ENCODE measurements at regions not wholly inside any gene's neighbourhood (a gene's known extent, or its start where the extent isn't known, plus 50 kb on each side); places are given as distances from the start of the nearest gene placed in this dataset.
A peak's percentile ranks its signal among the peaks of the same experiment; 100 is the strongest.

GRCh38 chr2:204078003-204078698, 141.6 kb downstream of the ICOS start:
- TF ChIP-seq ZNF671 (CRISPR knock-in tag; IDR thresholded peaks at IDR 0.05) (no peak), OVOL2 (CRISPR knock-in tag; IDR thresholded peaks at IDR 0.05; ENCODE audit: borderline replicate concordance) (no peak), ZNF425 (CRISPR knock-in tag; conservative IDR thresholded peaks at IDR 0.05) (no peak)
- H3K27me3 Mint-ChIP-seq (ENCODE audit: low read depth): no peaks in the 10 kb centered on the region
- ATAC-seq (no peak), DNase-seq (ENCODE audit: low spot score) (no peak)
- H3K4me1 Mint-ChIP-seq: peaks cover 14% of the 10 kb centered on the region
- H3K4me3 Mint-ChIP-seq: no peak overlapping the region
- ChIA-PET POLR2A (no interaction called here), CTCF (no interaction called here)
- H3K9me3 Mint-ChIP-seq: peaks cover 6% of the 10 kb centered on the region; the same call in 1 of the 2 replicates
- H3K27ac Mint-ChIP-seq: no peak overlapping the region
- no peaks in the 10 kb centered on the region for H3K36me3 Mint-ChIP-seq

- CTCF ChIA-PET: interaction anchor here (1.7 kb wide), 1 partner anchor 30 kb away, joined by 5 read pairs; no protein-coding TSS in a partner anchor
- Mint-ChIP-seq H3K4me3 (no peak overlapping the region), H3K9me3 (peaks cover 10% of the 10 kb centered on the region; the same call in 1 of the 2 replicates), H3K27me3 (ENCODE audit: low read depth) (no peaks in the 10 kb centered on the region), H3K36me3 (no peaks in the 10 kb centered on the region), H3K27ac (no peak overlapping the region), H3K4me1 (peaks cover 14% of the 10 kb centered on the region)
- peak; percentile 48 for ATAC-seq
- POLR2A ChIA-PET: interaction anchor here (0.7 kb wide), 1 partner anchor 108 kb away, joined by 3 read pairs; no protein-coding TSS in a partner anchor
- no peak for DNase-seq (ENCODE audit: low spot score)
- TF ChIP-seq FOXJ3 (CRISPR knock-in tag; IDR thresholded peaks at IDR 0.05; ENCODE audit: borderline replicate concordance) (no peak), ESRRA (CRISPR knock-in tag; IDR thresholded peaks at IDR 0.05; ENCODE audit: borderline replicate concordance) (no peak)
Measured at GRCh38 chr2:204081487-204082425, 145.2 kb downstream of the ICOS start.

- CTCF ChIA-PET: no interaction called here
- POLR2A ChIA-PET: no interaction called here
- Mint-ChIP-seq H3K9me3 (peaks cover 12% of the 10 kb centered on the region; the same call in 1 of the 2 replicates), H3K4me1 (peaks cover 11% of the 10 kb centered on the region), H3K27ac (no peak overlapping the region), H3K4me3 (no peak overlapping the region), H3K27me3 (ENCODE audit: low read depth) (no peaks in the 10 kb centered on the region; the same call in 1 of the 2 replicates), H3K36me3 (no peaks in the 10 kb centered on the region)
- ATAC-seq (no peak), DNase-seq (ENCODE audit: low spot score) (no peak)
- TF ChIP-seq AFF4 (CRISPR knock-in tag; IDR thresholded peaks at IDR 0.05; ENCODE audit: borderline replicate concordance): no peak
- no peak for TF ChIP-seq ERG (CRISPR knock-in tag; IDR thresholded peaks at IDR 0.05)
- TF ChIP-seq E2F1 (CRISPR knock-in tag; IDR thresholded peaks at IDR 0.05): no peak
- no peak for TF ChIP-seq ELF4 (CRISPR knock-in tag; IDR thresholded peaks at IDR 0.05; ENCODE audit: low read depth)
- no peak for TF ChIP-seq ZNF532 (CRISPR knock-in tag; IDR thresholded peaks at IDR 0.05; ENCODE audit: borderline replicate concordance)
- TF ChIP-seq HMGA2 (CRISPR knock-in tag; IDR thresholded peaks at IDR 0.05): no peak
- TF ChIP-seq NR2C2 (CRISPR knock-in tag; IDR thresholded peaks at IDR 0.05): no peak
- TF ChIP-seq ESRRA (CRISPR knock-in tag; IDR thresholded peaks at IDR 0.05; ENCODE audit: borderline replicate concordance): no peak
- no peak for TF ChIP-seq ZNF121 (CRISPR knock-in tag; IDR thresholded peaks at IDR 0.05)
- no peak for TF ChIP-seq TP53 (CRISPR knock-in tag; IDR thresholded peaks at IDR 0.05)
- no peak for TF ChIP-seq NR1H2 (CRISPR knock-in tag; IDR thresholded peaks at IDR 0.05)
- TF ChIP-seq EMX1 (CRISPR knock-in tag; IDR thresholded peaks at IDR 0.05): no peak
Measured at GRCh38 chr2:204086167-204086566, 149.6 kb downstream of the ICOS start.
